G401 (cell line): ENCODE measurements at regions not wholly inside any gene's neighbourhood (a gene's known extent, or its start where the extent isn't known, plus 50 kb on each side); places are given as distances from the start of the nearest gene placed in this dataset.

Source experiments
- DNase-seq: peaks from one replicate; pipeline ENCODE4 v3.0.0-alpha.2; 2015; ENCODE audit warnings: low spot score
- in situ Hi-C: cut with HindIII; loops from 2 replicates; pipeline ENCODE4 v1.10.0; 2016; ENCODE audit warnings: low sequenced_read_pairs, mixed read lengths

GRCh38 chr7:79897166-79897565, 237.5 kb upstream of the GNAI1 start:
- DNase-seq = no peak
- in situ Hi-C loops = no loop called here

DNA sequence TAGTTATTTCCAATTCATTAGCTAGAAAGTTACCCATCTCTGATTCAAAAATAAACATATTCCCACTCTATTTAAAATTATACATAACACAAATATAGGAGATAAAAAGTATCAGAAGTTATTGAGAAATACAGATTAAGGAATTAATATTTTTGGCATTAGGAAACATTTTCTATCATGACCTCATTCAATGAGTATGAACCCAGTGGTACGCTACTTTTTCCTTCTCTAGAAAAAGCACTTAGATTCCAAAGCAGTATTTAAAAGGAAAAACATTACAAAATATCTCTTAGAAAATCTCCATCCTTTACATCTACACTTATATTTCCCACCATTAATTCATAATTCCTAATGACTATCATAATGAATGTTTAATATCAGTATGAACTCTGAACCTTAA, 240.6 kb upstream of the GNAI1 start:
- DNase-seq = no peak
- in situ Hi-C loops = no loop called here

DNA sequence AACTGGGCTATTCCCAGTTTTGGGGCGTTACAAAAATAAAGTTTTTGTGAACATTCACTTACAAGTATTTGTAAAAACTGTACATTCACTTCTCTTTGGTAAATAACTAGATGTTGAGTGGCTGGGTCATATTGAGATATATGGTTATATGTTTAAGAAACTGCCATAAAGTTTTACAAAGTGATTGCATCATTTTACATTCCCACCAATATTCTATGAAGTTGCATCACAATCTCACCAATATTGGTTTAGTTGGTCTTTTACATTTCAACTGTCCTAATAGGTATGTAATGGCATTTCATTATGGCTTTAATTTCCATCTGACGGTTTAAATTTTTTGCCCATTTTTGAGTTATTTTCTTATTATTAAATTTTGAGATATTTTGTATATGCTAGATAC, 251.7 kb upstream of the GNAI1 start:
- no peak for DNase-seq
- in situ Hi-C loops = no loop called here

DNA sequence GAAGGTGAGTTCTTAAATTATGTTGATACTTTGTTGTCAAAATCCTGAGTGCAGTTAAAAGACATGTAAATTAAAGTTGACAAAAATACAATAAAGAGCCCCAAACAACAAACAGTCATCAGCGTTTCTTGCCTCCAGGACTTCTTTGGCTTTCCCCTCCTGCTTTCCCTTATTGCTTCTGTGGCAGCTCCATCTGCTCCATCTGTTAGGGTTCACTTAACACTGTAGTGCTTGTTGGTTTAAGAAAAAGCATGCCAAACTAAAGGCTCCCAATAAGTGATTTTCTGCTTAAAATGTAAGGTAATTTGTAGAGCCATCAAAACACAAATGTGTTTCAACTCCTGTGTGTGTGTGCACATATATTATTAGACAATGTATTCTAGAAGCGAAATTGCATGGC, 254.3 kb upstream of the GNAI1 start:
- in situ Hi-C loops = no loop called here
- DNase-seq = peak; percentile 90

DNA sequence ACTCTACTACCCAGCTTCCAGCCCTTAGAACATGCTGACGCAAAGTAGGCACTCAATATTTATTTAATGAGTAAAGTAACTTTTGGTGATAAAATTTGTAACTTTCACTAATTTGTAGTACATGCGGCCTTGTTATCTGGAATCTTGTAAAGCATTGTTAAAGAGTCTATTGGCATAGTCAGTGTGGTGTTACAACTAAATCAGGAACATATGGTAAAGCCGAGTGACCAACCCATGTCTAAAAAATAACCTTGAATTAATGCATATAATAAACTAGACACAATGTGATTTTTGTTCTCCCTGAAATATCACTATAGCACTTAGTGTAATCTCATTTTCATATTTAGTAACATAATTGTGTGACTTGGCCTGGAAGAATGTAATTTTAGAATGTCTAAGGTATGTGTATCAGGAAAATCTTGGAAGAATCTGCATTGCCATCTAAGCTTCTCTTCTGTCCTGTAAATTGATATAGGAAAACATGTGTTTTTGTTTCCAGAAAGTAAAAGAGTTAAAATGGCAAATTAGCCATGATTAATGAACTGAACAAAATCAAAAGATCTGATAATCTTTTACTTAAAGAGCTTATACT, 256.7 kb upstream of the GNAI1 start:
- DNase-seq = no peak
- in situ Hi-C loops = no loop called here

DNA sequence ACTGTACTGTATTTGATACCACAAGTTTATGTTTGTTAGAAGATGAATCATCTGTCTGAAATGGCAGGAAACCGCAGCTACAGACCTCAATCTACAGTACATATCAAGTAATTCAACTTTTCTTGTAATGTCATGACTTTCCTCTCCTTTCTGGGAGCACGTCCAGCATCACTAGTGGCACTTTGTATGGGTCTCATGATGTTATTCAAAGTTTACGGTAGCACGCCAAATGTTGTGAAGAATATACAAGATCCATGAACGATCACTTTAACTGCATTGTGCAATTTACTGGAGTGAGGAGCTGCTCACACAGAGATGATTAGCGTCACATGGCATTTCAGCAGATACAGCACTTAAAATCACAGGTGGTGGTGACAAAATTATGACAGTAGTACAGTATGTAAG, 257.8 kb upstream of the GNAI1 start:
- no peak for DNase-seq
- in situ Hi-C loops = no loop called here

- in situ Hi-C loops = no loop called here
- no peak for DNase-seq
Measured at GRCh38 chr7:79874797-79875196, 259.8 kb upstream of the GNAI1 start.

GRCh38 chr7:79872176-79872575, 262.5 kb upstream of the GNAI1 start:
- in situ Hi-C loops = no loop called here
- DNase-seq = no peak

GRCh38 chr7:79868010-79868409, 266.6 kb upstream of the GNAI1 start:
- in situ Hi-C loops = no loop called here
- DNase-seq = no peak

GRCh38 chr7:79862447-79863210, 272.0 kb upstream of the GNAI1 start:
- no peak for DNase-seq
- in situ Hi-C loops = no loop called here

DNA sequence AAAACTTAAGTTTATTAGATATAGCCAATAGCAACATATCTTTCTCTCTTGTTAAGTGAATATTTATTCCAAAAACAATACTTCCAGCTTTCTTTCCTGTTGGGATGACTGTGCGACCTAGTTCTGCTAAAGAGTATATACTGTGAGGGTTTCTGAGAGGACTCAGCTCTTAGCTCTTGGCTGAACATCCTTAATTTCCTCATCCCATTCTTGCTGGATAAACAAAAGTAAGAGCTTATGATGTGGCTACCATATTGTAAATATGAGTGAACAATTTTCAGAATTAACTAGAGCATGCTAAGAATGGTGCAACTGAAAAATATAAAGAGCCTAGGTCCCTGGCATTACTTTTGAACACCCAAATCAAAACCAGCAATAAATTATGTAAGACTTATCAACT, 279.5 kb upstream of the GNAI1 start:
- in situ Hi-C loops = no loop called here
- no peak for DNase-seq

DNA sequence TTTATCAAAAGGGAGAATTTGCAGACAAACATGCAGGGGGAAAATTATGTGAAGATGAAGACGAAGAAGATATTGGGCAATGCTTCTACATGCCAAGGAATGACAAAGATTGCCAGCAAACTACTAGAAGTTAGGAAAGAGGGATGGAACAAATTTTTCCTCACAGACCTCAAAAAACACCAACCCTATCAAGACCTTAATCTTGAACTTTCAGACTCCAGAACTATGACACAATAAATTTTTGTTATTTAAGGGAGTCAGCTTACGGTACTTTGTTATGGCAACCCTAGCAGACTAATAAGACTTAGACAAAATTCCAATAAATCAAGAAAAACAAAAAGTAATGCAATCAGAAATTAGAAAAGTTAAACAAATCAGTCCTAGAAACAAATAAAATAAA, 280.0 kb upstream of the GNAI1 start:
- in situ Hi-C loops = no loop called here
- no peak for DNase-seq

GRCh38 chr7:79837915-79838314, 296.7 kb upstream of the GNAI1 start:
- in situ Hi-C loops = no loop called here
- no peak for DNase-seq

DNA sequence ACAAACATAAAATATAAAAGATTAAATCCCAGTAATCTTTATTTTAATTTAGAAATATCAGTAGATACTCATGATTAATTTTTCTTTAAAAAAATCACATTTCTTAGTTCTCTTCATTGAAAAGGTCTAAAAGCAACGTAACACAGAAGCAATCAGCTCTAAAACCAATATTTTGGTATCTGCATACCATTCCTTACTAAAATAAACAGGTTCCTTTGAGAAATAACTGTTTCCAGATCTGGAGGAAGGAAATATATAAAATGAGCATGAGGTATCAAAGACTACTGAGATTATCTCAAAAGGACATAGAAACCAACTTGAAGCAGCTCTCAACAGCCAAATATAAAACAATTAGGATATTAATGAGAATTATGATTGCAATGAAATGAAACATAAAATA, 301.0 kb upstream of the GNAI1 start:
- in situ Hi-C loops = no loop called here
- no peak for DNase-seq

GRCh38 chr7:79828866-79829265, 305.8 kb upstream of the GNAI1 start:
- no peak for DNase-seq
- in situ Hi-C loops = no loop called here

DNA sequence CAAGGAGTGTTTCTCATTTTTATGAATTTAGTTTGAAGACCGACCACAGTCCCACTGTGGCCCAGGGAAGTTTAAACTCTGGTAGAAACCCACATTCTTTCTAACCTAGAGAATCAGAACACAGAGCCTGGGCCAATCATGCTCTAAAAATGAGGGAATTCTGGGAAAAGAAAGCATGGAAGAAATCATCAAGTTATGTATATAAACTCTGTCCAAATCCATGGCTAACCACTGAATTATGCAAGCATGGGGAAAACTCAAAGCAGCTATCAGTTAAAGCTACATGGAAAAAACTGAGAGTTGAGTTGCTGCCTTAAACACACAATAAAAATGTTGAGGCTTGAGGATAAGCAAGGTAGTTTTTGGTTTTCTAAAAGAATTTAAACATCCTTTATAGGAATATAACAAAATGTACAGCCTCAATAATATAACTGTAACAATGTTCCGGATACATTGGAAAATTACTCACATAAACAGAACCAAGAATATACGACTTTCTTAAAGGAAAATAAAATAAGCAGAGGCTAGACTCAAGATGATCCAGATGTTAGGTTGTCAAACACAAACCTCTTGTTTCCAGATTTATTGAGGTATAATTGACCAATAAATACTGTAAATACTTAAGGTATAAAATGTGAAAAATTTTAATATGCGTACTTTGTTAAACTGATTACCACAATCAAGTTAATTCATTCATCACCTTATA, 311.2 kb upstream of the GNAI1 start:
- in situ Hi-C loops = no loop called here
- DNase-seq = no peak

GRCh38 chr7:79822620-79823240, 311.9 kb upstream of the GNAI1 start:
- in situ Hi-C loops = no loop called here
- peak; percentile 71 for DNase-seq

- peak; percentile 96 for DNase-seq
- in situ Hi-C loops = no loop called here
Measured at GRCh38 chr7:79820387-79820786, 314.2 kb upstream of the GNAI1 start.

DNA sequence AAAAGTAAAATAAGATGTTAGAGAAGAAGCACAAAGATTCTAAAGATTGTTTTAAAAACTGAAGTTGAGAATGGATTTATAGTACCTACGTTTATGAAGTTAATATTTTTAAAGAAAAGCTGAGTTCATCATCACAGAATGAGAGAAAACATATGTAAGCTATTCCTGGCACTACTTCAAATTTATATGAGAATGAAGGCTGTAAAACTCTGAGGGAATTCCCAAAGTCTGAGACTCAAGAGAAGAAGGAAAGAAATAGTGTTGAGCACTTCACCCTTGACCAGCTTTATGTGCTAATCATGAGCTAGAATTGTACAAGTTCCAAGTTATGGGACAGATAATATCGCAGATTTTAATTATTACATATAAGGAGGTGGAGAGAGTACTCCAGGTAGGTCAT, 323.7 kb upstream of the GNAI1 start:
- DNase-seq = no peak
- in situ Hi-C loops = no loop called here

- in situ Hi-C loops = no loop called here
- peak; percentile 37 for DNase-seq
Measured at GRCh38 chr7:79806161-79806734, 328.4 kb upstream of the GNAI1 start.
